A549 (cell line): ENCODE measurements at regions not wholly inside any gene's neighbourhood (a gene's known extent, or its start where the extent isn't known, plus 50 kb on each side); places are given as distances from the start of the nearest gene placed in this dataset.

Experiments
- CBX8 ChIP-seq: fragments of 200-600 bp; sonication (generic); IDR thresholded peaks from 2 replicates; pipeline ENCODE4 v1.6.1; 2016
- CTCF ChIP-seq: fragments of >200 bp; sonication (Bioruptor Twin); formaldehyde crosslinking; IDR thresholded peaks from 3 replicates; pipeline ENCODE4 v1.5.1; 2016
- MAZ ChIP-seq: fragments of 150-350 bp; IDR thresholded peaks from 2 replicates; pipeline ENCODE4 v1.6.1; 2014; ENCODE audit warnings: antibody characterized with exemption, low read depth, low read length, borderline replicate concordance
- MYC ChIP-seq: IDR thresholded peaks from 2 replicates; pipeline ENCODE4 v1.6.1; 2012; ENCODE audit warnings: mild to moderate bottlenecking, inconsistent platforms, low read length, improper control_type of control experiment, borderline replicate concordance
- POLR2A ChIP-seq: IDR thresholded peaks from 2 replicates; pipeline ENCODE4 v1.6.1; 2012; ENCODE audit warnings: mild to moderate bottlenecking, low read length
- RAD21 ChIP-seq, 2 experiments: fragments of >200 bp in 1 of 2; sonication (Bioruptor Twin) in 1 of 2; formaldehyde crosslinking in 1 of 2; IDR thresholded peaks in 1 of 2; conservative IDR thresholded peaks in 1 of 2; 2 replicates in 1 of 2; 3 replicates in 1 of 2; pipeline ENCODE4 v1.6.1; 2012 to 2018; ENCODE audit warnings: inconsistent platforms in 1 of 2
- RNF2 ChIP-seq: fragments of 200-600 bp; sonication (generic); IDR thresholded peaks from 2 replicates; pipeline ENCODE4 v1.6.1; 2016; ENCODE audit warnings: low read depth, mild to moderate bottlenecking, antibody characterized with exemption, moderate library complexity, borderline replicate concordance
- TF ChIP-seq, protein P1 (sequence below): IDR thresholded peaks from 2 replicates; pipeline ENCODE4 v1.6.1; 2012
- TF ChIP-seq, protein P2 (sequence below): IDR thresholded peaks from 2 replicates; pipeline ENCODE4 v1.6.1; 2012

GRCh38 chr2:221924576-221924975 lies 352.5 kb upstream of the EPHA4 start:
- TF ChIP-seq RAD21 (conservative IDR thresholded peaks at IDR 0.05 in 1 of 2, IDR thresholded peaks at IDR 0.05 in 1 of 2) (no peak), RNF2 (no peak), POLR2A (no peak), MAZ (no peak), CTCF (no peak), CBX8 (no peak), MYC (no peak)
- TF ChIP-seq, protein P1, sequence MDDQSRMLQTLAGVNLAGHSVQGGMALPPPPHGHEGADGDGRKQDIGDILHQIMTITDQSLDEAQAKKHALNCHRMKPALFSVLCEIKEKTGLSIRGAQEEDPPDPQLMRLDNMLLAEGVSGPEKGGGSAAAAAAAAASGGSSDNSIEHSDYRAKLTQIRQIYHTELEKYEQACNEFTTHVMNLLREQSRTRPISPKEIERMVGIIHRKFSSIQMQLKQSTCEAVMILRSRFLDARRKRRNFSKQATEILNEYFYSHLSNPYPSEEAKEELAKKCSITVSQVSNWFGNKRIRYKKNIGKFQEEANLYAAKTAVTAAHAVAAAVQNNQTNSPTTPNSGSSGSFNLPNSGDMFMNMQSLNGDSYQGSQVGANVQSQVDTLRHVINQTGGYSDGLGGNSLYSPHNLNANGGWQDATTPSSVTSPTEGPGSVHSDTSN: no peak
- TF ChIP-seq, protein P2, sequence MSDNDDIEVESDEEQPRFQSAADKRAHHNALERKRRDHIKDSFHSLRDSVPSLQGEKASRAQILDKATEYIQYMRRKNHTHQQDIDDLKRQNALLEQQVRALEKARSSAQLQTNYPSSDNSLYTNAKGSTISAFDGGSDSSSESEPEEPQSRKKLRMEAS: no peak
